H1 (cell line): ENCODE measurements at regions not wholly inside any gene's neighbourhood (a gene's known extent, or its start where the extent isn't known, plus 50 kb on each side); places are given as distances from the start of the nearest gene placed in this dataset.

ENCODE experiments used
- ASH2L ChIP-seq: fragments of 200-600, 300-600 bp; sonication (generic); IDR thresholded peaks from one replicate; pipeline ENCODE4 v1.7.1; 2017; ENCODE audit warnings: low read length
- CBX8 ChIP-seq: fragments of 300-800, 300-1000 bp; sonication (generic); IDR thresholded peaks from 2 replicates; pipeline ENCODE4 v1.7.1; 2016; ENCODE audit warnings: low read depth, low read length, borderline replicate concordance
- CEBPB ChIP-seq: IDR thresholded peaks from 2 replicates; pipeline ENCODE4 v1.6.1; 2012; ENCODE audit warnings: low read depth, low read length
- CTCF ChIP-seq, 3 experiments: IDR thresholded peaks; 1 replicate in 2 of 3; 2 replicates in 1 of 3; pipeline versions ENCODE4 v1.5.1 to v1.6.1; 2011; ENCODE audit warnings: low read length in 3 of 3, mild to moderate bottlenecking in 3 of 3, inconsistent platforms in 2 of 3, low read depth in 1 of 3, moderate library complexity in 1 of 3; ENCODE audit not compliant: insufficient read depth in 1 of 3; ENCODE audit errors: control extremely low read depth in 1 of 3
- MAX ChIP-seq: IDR thresholded peaks from 2 replicates; pipeline ENCODE4 v1.6.1; 2012; ENCODE audit warnings: inconsistent platforms
- POLR2A ChIP-seq, 2 experiments: IDR thresholded peaks; 1 replicate in 1 of 2; 2 replicates in 1 of 2; pipeline ENCODE4 v1.6.1; 2011; ENCODE audit warnings: low read depth in 2 of 2, low read length in 2 of 2, mild to moderate bottlenecking in 2 of 2; ENCODE audit errors: control extremely low read depth in 1 of 2
- TAF1 ChIP-seq: IDR thresholded peaks from 2 replicates; pipeline ENCODE4 v1.6.1; 2011; ENCODE audit warnings: mild to moderate bottlenecking, low read depth, low read length
- ZNF274 ChIP-seq: IDR thresholded peaks from 2 replicates; pipeline ENCODE4 v1.7.0; 2012; ENCODE audit warnings: low read length, borderline replicate concordance; ENCODE audit errors: extremely low read depth

- no peak for TF ChIP-seq ASH2L
- no peak for TF ChIP-seq CEBPB
- no peak for TF ChIP-seq POLR2A (IDR thresholded peaks at IDR 0.05; ENCODE audit: control extremely low read depth in 1 of 2, low read depth in 2 of 2, low read length in 2 of 2)
- no peak for TF ChIP-seq CTCF (IDR thresholded peaks at IDR 0.05; ENCODE audit: control extremely low read depth in 1 of 3, insufficient read depth in 1 of 3, low read depth in 1 of 3, low read length in 3 of 3)
- no peak for TF ChIP-seq TAF1
- no peak for TF ChIP-seq MAX
- no peak for TF ChIP-seq ZNF274
- TF ChIP-seq CBX8 = no peak
Measured at GRCh38 chr3:182388506-182388905, 404.8 kb upstream of the ATP11B start.
